ENCODE measurements at regions not wholly inside any gene's neighbourhood (a gene's known extent, or its start where the extent isn't known, plus 50 kb on each side); places are given as distances from the start of the nearest gene placed in this dataset.

DNA sequence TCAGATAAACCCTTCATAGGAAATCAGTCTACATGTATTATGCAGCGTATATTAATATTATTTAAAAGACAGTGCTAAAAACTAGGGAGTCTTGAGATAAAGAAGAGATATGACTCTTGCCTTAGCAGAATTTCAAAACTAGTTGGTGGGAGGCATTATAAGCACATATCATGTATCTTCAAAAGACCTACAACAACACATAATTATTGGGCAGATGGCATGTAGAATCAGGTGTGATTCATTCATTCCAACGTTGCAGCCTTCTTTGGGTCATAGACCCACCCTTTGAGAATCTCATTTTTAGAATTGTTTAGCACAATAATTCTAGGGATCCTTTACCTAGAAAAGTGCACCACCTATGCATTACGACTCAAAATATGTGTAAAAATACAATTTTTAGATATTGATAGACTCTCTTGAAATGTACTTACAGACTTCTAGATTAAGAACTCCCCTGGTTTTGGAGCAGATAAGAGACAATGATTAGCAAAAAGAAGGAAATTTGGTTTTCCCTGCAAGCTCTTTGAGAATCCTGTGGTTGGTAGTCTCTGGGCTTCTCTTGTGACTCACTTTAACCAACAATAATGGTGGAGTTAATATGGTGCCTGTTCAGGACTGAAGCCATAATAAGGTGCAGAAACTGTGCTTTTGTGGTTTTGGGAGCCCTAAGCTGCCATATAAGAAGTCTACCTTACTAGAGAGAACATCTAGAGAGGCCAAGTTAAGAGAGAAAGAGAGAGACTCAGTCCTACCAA is 85.3 kb upstream of the RGS4 start:
- no peak overlapping the region for H3K4me3 ChIP-seq (replicated peaks in 1 of 2; ENCODE audit: low read depth in 2 of 2, low read length in 2 of 2)
- DNase-seq (ENCODE audit: low read depth in 2 of 2): peak in 1 of 2 donors; percentile 39
- TF ChIP-seq, protein P1, sequence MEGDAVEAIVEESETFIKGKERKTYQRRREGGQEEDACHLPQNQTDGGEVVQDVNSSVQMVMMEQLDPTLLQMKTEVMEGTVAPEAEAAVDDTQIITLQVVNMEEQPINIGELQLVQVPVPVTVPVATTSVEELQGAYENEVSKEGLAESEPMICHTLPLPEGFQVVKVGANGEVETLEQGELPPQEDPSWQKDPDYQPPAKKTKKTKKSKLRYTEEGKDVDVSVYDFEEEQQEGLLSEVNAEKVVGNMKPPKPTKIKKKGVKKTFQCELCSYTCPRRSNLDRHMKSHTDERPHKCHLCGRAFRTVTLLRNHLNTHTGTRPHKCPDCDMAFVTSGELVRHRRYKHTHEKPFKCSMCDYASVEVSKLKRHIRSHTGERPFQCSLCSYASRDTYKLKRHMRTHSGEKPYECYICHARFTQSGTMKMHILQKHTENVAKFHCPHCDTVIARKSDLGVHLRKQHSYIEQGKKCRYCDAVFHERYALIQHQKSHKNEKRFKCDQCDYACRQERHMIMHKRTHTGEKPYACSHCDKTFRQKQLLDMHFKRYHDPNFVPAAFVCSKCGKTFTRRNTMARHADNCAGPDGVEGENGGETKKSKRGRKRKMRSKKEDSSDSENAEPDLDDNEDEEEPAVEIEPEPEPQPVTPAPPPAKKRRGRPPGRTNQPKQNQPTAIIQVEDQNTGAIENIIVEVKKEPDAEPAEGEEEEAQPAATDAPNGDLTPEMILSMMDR (IDR thresholded peaks at IDR 0.05; ENCODE audit: low read depth, low read length): no peak

DNA sequence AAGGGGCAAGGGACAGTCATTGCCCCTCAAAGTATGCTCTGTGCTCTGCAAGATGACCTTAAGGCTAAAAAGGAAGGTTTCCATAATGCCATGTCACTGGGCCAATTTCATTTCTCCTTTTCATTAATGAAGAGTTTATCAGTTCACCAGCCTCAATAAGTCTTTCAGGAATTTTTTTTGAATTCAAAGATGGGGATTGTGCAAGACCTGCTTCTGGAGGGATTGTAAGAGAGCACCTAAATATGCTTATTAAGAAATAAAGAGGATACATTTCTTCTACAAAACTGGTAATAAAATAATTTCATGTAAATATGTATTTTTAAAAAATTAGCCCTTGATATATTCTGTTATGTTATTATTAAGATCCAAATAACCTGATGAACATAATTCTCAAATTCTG is 86.8 kb upstream of the RGS4 start:
- TF ChIP-seq, protein P1 (IDR thresholded peaks at IDR 0.05; ENCODE audit: low read depth, low read length): no peak
- DNase-seq (ENCODE audit: low read depth in 2 of 2): peak in 1 of 2 donors; percentile 44
- H3K4me3 ChIP-seq (replicated peaks in 1 of 2; ENCODE audit: low read depth in 2 of 2, low read length in 2 of 2): no peak overlapping the region

DNA sequence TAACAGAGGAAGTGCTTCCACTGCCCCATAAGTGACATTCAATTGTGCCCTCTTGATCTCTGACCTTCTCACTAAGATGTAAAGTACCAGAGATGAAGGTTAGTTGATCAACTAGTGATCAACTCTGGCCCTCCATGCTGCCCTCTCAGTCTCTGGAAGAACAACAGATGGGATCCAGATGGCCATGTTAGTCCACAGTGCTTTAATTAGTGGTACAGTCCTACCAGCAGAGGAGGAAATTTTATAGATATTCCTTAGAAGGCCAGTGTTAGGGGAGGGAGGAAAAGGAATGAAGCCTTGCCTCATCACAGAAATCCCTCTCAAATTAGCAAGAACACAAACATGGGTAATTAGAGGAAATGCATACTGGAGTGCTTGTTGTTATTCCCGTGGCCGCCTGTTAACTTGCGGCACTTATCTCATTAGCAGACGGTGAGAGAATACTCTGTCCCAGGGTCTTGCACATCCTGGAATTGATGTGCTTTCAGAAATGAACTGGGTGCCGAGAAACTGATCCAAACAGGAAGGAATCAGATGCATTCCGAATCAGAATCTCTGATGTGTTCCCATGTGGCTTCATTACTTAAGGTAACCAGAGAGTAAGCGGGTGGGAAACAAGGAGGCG is 91.1 kb upstream of the RGS4 start:
- no peak for DNase-seq (ENCODE audit: low read depth in 2 of 2)
- TF ChIP-seq, protein P1 (IDR thresholded peaks at IDR 0.05; ENCODE audit: low read depth, low read length): no peak
- no peak overlapping the region for H3K4me3 ChIP-seq (replicated peaks in 1 of 2; ENCODE audit: low read depth in 2 of 2, low read length in 2 of 2)

DNA sequence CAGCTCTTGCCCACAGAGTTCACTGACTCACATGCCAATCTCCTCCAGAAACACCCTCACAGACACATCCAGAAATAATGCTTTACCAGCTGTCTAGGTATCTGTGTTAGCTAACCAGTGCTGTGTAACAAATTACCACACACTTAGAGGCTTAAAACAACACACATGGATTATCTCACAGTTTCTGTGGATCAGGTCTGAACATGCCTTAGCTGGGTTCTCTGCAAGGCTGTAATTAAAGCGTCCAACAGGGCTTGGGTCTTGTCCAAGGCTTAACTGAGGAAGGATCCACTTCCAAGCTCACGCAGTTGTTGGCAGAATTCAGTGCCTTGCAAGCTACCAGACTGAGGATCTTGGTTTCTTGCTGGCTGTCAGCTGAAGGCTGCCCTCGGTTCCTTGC is 92.5 kb upstream of the RGS4 start:
- H3K4me3 ChIP-seq (replicated peaks in 1 of 2; ENCODE audit: low read depth in 2 of 2, low read length in 2 of 2): no peak overlapping the region
- TF ChIP-seq, protein P1 (IDR thresholded peaks at IDR 0.05; ENCODE audit: low read depth, low read length): no peak
- no peak for DNase-seq (ENCODE audit: low read depth in 2 of 2)

DNA sequence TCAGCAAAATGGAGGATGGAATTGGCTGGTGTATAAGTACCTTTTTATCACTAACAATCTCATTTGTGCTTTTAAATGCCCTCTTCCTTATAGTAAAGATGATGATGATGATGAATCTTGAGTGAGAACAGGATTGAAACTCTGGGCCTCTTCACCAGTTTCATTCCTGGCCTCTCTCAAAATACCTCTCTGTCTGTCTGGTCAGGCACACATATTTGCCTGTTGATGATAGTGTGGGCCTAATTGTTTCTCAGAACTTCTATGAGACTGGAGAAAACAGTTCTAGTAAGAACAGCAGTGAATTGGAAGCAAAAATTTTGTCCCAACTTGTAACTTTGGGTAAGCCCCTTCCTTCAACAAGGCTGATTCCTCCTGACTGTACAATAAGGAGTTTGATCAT is 94.4 kb upstream of the RGS4 start:
- TF ChIP-seq, protein P1 (IDR thresholded peaks at IDR 0.05; ENCODE audit: low read depth, low read length): no peak
- no peak for DNase-seq (ENCODE audit: low read depth in 2 of 2)

DNA sequence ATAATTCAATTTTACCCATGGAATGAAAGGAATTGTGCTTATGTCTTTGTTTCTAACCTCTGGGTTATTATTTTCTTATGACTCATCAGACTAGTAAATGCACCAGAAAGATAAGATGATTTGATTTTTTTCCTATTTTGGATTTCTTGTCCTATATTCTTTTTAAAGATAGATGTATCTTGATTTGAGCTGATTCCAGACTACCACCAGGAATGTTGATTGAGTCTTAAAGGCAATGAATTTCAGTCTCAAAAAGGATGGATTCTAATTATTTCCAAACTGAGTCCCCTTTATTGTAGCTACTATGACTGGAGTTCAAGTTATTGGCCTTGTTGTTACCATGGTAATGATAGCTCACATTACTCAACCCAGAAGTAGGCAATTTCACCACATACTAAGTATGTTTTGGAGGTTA is 95.8 kb upstream of the RGS4 start:
- DNase-seq (ENCODE audit: low read depth in 2 of 2): peak; percentile 90 to 94
- no peak overlapping the region for H3K4me3 ChIP-seq (replicated peaks in 1 of 2; ENCODE audit: low read depth in 2 of 2, low read length in 2 of 2)
- TF ChIP-seq, protein P1 (IDR thresholded peaks at IDR 0.05; ENCODE audit: low read depth, low read length): no peak

More for the DNA sequence above, 94.4 kb upstream of the RGS4 start:
- no peak overlapping the region for H3K4me3 ChIP-seq (replicated peaks in 1 of 2; ENCODE audit: low read depth in 2 of 2, low read length in 2 of 2)

Measured in cardiac fibroblast (primary cell).